ENCODE measurements at regions not wholly inside any gene's neighbourhood (a gene's known extent, or its start where the extent isn't known, plus 50 kb on each side); places are given as distances from the start of the nearest gene placed in this dataset.

DNA sequence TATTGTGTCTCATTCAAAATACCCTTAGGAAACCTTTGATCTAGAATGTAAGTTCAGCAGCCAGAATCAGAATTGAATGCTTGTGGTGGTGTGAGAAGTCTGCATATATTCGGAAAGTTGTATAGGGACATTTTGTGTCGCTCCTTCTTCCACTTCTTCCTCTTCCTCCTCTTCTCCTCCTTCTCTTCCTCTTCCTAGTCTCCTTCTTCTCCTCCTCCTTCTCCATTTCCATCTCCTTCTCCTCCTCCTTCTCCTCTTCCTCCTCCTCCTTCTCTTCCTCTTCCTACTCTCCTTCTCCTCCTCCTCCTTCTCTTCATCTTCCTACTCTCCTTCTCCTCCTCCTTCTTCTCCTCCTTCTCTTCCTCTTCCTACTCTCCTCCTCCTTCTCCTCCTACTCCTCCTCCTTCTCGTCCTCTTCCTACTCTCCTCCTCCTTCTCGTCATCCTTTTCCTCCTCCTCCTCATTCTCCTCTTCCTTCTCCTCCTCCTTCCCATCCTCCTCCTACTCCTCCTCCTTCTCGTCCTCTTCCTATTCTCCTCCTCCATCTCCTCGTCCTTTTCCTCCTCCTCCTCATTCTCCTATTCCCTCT, 749.3 kb upstream of the GOLIM4 start:
- TF ChIP-seq, protein P1, sequence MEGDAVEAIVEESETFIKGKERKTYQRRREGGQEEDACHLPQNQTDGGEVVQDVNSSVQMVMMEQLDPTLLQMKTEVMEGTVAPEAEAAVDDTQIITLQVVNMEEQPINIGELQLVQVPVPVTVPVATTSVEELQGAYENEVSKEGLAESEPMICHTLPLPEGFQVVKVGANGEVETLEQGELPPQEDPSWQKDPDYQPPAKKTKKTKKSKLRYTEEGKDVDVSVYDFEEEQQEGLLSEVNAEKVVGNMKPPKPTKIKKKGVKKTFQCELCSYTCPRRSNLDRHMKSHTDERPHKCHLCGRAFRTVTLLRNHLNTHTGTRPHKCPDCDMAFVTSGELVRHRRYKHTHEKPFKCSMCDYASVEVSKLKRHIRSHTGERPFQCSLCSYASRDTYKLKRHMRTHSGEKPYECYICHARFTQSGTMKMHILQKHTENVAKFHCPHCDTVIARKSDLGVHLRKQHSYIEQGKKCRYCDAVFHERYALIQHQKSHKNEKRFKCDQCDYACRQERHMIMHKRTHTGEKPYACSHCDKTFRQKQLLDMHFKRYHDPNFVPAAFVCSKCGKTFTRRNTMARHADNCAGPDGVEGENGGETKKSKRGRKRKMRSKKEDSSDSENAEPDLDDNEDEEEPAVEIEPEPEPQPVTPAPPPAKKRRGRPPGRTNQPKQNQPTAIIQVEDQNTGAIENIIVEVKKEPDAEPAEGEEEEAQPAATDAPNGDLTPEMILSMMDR (IDR thresholded peaks at IDR 0.05), result no peak
- TF ChIP-seq POLR2A (IDR thresholded peaks at IDR 0.05), result no peak
